SK-N-MC (cell line): ENCODE measurements at regions not wholly inside any gene's neighbourhood (a gene's known extent, or its start where the extent isn't known, plus 50 kb on each side); places are given as distances from the start of the nearest gene placed in this dataset.

Source experiments
- EZH2 ChIP-seq: fragments of 200-600 bp; sonication (generic); IDR thresholded peaks from one replicate; pipeline ENCODE4 v1.6.1; 2017; ENCODE audit warnings: antibody characterized with exemption
- POLR2AphosphoS5 ChIP-seq: IDR thresholded peaks from 2 replicates; pipeline ENCODE4 v1.6.1; 2012; ENCODE audit warnings: mild to moderate bottlenecking, low read depth, low read length, borderline replicate concordance

- no peak for TF ChIP-seq EZH2
- no peak for TF ChIP-seq POLR2AphosphoS5
Measured at GRCh38 chr1:118338936-118339335, 153.9 kb upstream of the SPAG17 start.
